DOHH2 (cell line): ENCODE measurements at regions not wholly inside any gene's neighbourhood (a gene's known extent, or its start where the extent isn't known, plus 50 kb on each side); places are given as distances from the start of the nearest gene placed in this dataset.
"Not testable (repeated sequence)": the region's sequence is repeated elsewhere in the genome, so short reads cannot be mapped to it uniquely, and the experiment has no call there.

Source experiments
- H3F3A ChIP-seq: fragments of 200-600 bp; sonication (generic), shearing (Covaris generic); 2 replicates; pipeline ENCODE4 v1.6.0; 2016; ENCODE audit warnings: antibody characterized with exemption, mild to moderate bottlenecking; ENCODE audit not compliant: control insufficient read depth, insufficient read depth
- H3K27ac ChIP-seq: fragments of 200-600 bp; sonication (generic); 2 replicates; pipeline ENCODE4 v1.5.1; 2014; ENCODE audit warnings: low read depth, mild to moderate bottlenecking, low read length, moderate library complexity
- H3K27me3 ChIP-seq: fragments of 200-600 bp; sonication (generic); 2 replicates; pipeline ENCODE4 v1.6.1; 2014; ENCODE audit warnings: mild to moderate bottlenecking, low read length, mixed read lengths; ENCODE audit not compliant: control insufficient read depth
- H3K36me3 ChIP-seq: fragments of 200-600 bp; sonication (generic); 2 replicates; pipeline ENCODE4 v1.6.1; 2014; ENCODE audit warnings: mild to moderate bottlenecking, low read length, moderate library complexity, mixed read lengths; ENCODE audit not compliant: control insufficient read depth
- H3K4me1 ChIP-seq: fragments of 200-600 bp; sonication (generic); 2 replicates; pipeline ENCODE4 v1.6.1; 2014; ENCODE audit warnings: mild to moderate bottlenecking, low read length, mixed read lengths; ENCODE audit not compliant: control insufficient read depth
- H3K4me2 ChIP-seq: fragments of 200-600 bp; sonication (generic); 2 replicates; pipeline ENCODE4 v1.6.0; 2014; ENCODE audit warnings: mild to moderate bottlenecking, low read length, moderate library complexity
- H3K4me3 ChIP-seq: fragments of 200-600 bp; sonication (generic); 2 replicates; pipeline ENCODE4 v1.5.1; 2014; ENCODE audit warnings: mild to moderate bottlenecking, low read length, mixed read lengths
- H3K79me2 ChIP-seq: fragments of 200-600 bp; sonication (generic); 2 replicates; pipeline ENCODE4 v1.6.1; 2014; ENCODE audit warnings: mild to moderate bottlenecking, low read length, mixed read lengths; ENCODE audit not compliant: control insufficient read depth
- H3K9me2 ChIP-seq: fragments of 200-600 bp; sonication (generic); replicated peaks from 2 replicates; pipeline ENCODE4 v1.6.1; 2014; ENCODE audit warnings: mild to moderate bottlenecking, low read length, mixed read lengths; ENCODE audit not compliant: control insufficient read depth
- H3K9me3 ChIP-seq: fragments of 200-600 bp; sonication (generic); 2 replicates; pipeline ENCODE4 v1.6.1; 2014; ENCODE audit warnings: antibody characterized with exemption, low read length, mixed read lengths; ENCODE audit not compliant: control insufficient read depth, insufficient read depth
- H4K20me1 ChIP-seq: fragments of 200-600 bp; sonication (generic); 2 replicates; pipeline ENCODE4 v1.6.0; 2014; ENCODE audit warnings: low read depth, mild to moderate bottlenecking, antibody characterized with exemption, low read length, moderate library complexity; ENCODE audit not compliant: control insufficient read depth, insufficient read depth
- EZH2phosphoT487 ChIP-seq: fragments of 200-600 bp; sonication (generic); IDR thresholded peaks from 2 replicates; pipeline ENCODE4 v1.6.1; 2017; ENCODE audit warnings: borderline replicate concordance, mild to moderate bottlenecking, antibody characterized with exemption, low read length, moderate library complexity, mixed read lengths
- TF ChIP-seq, protein P1 (sequence below): fragments of 200-600 bp; sonication (generic); IDR thresholded peaks from one replicate; pipeline ENCODE4 v1.5.1; 2014; ENCODE audit warnings: antibody characterized with exemption, mild to moderate bottlenecking, low read depth, low read length; ENCODE audit not compliant: poor library complexity, severe bottlenecking

GRCh38 chr12:77220586-77220985 lies 155.2 kb upstream of the E2F7 start:
- Histone ChIP-seq H4K20me1 (no peaks in the 10 kb centered on the region), H3K9me2 (no peaks in the 10 kb centered on the region; the same call in 1 of the 2 replicates), H3F3A (no peaks in the 10 kb centered on the region), H3K27me3 (no peaks in the 10 kb centered on the region), H3K27ac (no peak overlapping the region), H3K9me3 (no peaks in the 10 kb centered on the region), H3K4me3 (no peak overlapping the region), H3K4me2 (no peak overlapping the region), H3K4me1 (no peaks in the 10 kb centered on the region), H3K36me3 (no peaks in the 10 kb centered on the region), H3K79me2 (no peaks in the 10 kb centered on the region)
- TF ChIP-seq EZH2phosphoT487: no peak
- TF ChIP-seq, protein P1, sequence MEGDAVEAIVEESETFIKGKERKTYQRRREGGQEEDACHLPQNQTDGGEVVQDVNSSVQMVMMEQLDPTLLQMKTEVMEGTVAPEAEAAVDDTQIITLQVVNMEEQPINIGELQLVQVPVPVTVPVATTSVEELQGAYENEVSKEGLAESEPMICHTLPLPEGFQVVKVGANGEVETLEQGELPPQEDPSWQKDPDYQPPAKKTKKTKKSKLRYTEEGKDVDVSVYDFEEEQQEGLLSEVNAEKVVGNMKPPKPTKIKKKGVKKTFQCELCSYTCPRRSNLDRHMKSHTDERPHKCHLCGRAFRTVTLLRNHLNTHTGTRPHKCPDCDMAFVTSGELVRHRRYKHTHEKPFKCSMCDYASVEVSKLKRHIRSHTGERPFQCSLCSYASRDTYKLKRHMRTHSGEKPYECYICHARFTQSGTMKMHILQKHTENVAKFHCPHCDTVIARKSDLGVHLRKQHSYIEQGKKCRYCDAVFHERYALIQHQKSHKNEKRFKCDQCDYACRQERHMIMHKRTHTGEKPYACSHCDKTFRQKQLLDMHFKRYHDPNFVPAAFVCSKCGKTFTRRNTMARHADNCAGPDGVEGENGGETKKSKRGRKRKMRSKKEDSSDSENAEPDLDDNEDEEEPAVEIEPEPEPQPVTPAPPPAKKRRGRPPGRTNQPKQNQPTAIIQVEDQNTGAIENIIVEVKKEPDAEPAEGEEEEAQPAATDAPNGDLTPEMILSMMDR: no peak

- H3K27me3 ChIP-seq: no peaks in the 10 kb centered on the region
- H3K79me2 ChIP-seq: no peaks in the 10 kb centered on the region
- no peak overlapping the region for H3K27ac ChIP-seq
- H3K4me3 ChIP-seq: no peak overlapping the region
- H3F3A ChIP-seq: no peaks in the 10 kb centered on the region
- no peaks in the 10 kb centered on the region for H3K9me3 ChIP-seq
- no peak overlapping the region for H3K4me2 ChIP-seq
- no peak for TF ChIP-seq EZH2phosphoT487
- no peaks in the 10 kb centered on the region; the same call in 1 of the 2 replicates for H3K9me2 ChIP-seq
- H4K20me1 ChIP-seq: no peaks in the 10 kb centered on the region
- no peaks in the 10 kb centered on the region for H3K36me3 ChIP-seq
- H3K4me1 ChIP-seq: no peaks in the 10 kb centered on the region
Observed at GRCh38 chr12:77218278-77218677, 152.9 kb upstream of the E2F7 start.

- not testable (repeated sequence) for H3K27me3 ChIP-seq, H3K9me2 ChIP-seq, H3K79me2 ChIP-seq, H3K27ac ChIP-seq, H3K4me1 ChIP-seq, H3K4me3 ChIP-seq, H4K20me1 ChIP-seq, H3K36me3 ChIP-seq, H3K9me3 ChIP-seq, H3K4me2 ChIP-seq, H3F3A ChIP-seq
Observed at GRCh38 chr12:77216136-77216535, 150.8 kb upstream of the E2F7 start.

DNA sequence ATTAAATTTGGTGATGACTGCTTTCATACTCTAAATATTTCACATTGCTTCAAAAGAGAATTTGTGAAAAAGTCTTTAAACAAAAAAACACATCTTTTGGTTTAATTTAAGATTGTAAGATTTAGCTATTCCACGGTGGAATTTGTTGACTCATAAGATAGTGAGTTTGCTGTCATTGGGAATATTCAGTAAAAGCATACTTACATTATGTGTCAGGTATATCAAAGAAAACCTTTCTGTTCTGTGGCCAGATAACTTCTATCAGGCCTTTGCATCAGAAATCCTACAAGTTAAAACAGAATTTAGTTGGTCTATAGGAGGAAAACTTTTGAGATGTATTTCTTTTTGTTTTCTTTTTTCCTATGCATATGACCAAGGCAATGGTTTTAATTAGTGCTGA lies 148.8 kb upstream of the E2F7 start:
- Histone ChIP-seq H3K4me1 (no peaks in the 10 kb centered on the region), H3K27ac (no peak overlapping the region), H3F3A (no peaks in the 10 kb centered on the region), H4K20me1 (no peaks in the 10 kb centered on the region), H3K9me3 (no peaks in the 10 kb centered on the region), H3K4me3 (no peak overlapping the region), H3K27me3 (no peaks in the 10 kb centered on the region), H3K36me3 (no peaks in the 10 kb centered on the region), H3K4me2 (no peak overlapping the region), H3K9me2 (no peaks in the 10 kb centered on the region), H3K79me2 (no peaks in the 10 kb centered on the region)
- TF ChIP-seq EZH2phosphoT487: no peak
- TF ChIP-seq, protein P1: no peak
